Astrocyte of the spinal cord (primary cell): ENCODE measurements at regions not wholly inside any gene's neighbourhood (a gene's known extent, or its start where the extent isn't known, plus 50 kb on each side); places are given as distances from the start of the nearest gene placed in this dataset.

Experiments
- DNase-seq: peaks from one replicate; pipeline ENCODE4 v3.0.0; 2011; ENCODE audit warnings: low read depth, low spot score
- H3K4me3 ChIP-seq: 2 replicates; pipeline ENCODE4 v1.5.1; 2011; ENCODE audit warnings: low read depth, mild to moderate bottlenecking, low read length, moderate library complexity
- in situ Hi-C: cut with HindIII; loops from 2 replicates; pipeline ENCODE4 v1.10.0; 2017; ENCODE audit warnings: low sequenced_read_pairs
- TF ChIP-seq, protein P1 (sequence below): IDR thresholded peaks from 2 replicates; pipeline ENCODE4 v1.5.1; 2012; ENCODE audit warnings: low read depth, mild to moderate bottlenecking, low read length, inconsistent platforms

DNA sequence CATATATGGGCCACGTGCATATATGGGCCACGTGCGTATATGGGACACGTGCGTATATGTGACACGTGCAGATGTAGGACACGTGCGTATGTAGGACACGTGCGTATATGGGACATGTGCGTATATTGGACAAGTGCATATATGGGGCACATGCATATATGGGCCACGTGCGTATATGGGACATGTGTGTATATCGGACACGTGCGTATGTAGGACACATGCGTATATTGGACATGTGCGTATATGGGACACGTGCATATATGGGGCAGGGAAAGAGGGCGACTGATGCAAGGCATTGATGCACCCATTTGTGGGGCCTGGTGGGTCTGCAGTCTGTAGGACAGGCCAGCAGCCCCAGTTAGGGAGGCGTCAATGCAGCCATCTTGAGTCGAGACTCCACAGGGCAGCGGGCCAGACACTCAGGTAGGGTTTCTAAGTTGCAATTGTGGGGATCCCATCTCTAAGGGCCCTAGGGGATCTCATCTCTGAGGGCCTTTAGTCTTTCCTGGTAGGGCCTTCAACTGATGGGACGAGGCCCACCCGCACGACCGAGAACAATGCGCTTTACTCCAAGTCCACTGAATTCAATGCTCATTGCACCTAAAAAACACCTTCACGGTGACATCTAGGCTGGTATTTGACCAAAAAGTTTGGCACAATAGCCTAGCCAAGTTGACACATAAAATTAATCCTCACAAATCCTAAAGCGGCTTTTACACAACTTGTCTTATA is 92.3 kb upstream of the ZNF516 start:
- no peak for DNase-seq
- TF ChIP-seq, protein P1, sequence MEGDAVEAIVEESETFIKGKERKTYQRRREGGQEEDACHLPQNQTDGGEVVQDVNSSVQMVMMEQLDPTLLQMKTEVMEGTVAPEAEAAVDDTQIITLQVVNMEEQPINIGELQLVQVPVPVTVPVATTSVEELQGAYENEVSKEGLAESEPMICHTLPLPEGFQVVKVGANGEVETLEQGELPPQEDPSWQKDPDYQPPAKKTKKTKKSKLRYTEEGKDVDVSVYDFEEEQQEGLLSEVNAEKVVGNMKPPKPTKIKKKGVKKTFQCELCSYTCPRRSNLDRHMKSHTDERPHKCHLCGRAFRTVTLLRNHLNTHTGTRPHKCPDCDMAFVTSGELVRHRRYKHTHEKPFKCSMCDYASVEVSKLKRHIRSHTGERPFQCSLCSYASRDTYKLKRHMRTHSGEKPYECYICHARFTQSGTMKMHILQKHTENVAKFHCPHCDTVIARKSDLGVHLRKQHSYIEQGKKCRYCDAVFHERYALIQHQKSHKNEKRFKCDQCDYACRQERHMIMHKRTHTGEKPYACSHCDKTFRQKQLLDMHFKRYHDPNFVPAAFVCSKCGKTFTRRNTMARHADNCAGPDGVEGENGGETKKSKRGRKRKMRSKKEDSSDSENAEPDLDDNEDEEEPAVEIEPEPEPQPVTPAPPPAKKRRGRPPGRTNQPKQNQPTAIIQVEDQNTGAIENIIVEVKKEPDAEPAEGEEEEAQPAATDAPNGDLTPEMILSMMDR = no peak
- H3K4me3 ChIP-seq = no peak overlapping the region
- in situ Hi-C loops = no loop called here

DNA sequence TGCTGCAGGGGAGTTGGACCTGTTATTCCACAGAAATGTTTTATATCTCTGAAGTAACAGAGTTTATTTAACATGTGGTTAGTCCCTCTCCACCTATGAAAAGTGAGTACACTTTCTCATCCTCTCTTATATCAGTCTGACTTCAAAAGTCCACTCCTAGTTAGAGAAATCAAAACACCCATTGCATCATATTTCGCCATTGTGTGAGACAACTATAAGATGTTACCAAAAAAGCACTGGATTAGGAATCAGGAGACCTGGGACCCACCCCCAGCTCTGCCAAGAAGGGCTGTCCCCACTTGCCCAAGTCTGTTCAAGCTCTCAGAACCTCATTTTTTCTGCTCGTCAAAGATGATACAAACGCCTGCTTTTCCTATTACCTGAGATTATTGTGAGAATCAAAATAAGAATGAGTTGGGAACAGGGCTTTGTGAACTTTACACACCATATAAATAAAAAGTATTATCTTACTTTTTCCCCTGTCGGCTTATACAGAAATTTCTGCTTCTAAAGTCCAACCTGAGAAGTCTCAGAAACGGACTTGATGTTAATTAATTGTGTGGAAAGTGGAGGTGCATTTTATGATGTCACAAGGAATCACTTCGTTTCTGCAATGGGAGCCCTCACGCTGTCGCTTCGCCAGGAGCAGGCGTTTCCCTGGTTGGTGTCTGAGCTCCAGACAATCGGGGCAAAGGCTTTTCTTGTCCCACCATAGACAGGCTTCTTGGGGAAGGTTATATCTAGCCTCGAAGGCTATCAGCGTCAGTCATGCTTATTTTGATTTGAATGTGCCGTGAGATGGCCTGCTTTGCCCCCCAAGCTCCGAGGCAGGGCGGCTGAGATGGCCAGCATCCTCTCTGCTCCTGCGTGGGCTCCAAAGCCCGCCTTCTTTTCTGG is 89.6 kb upstream of the ZNF516 start:
- TF ChIP-seq, protein P1 = no peak
- no peak for DNase-seq
- in situ Hi-C loops = no loop called here
- H3K4me3 ChIP-seq = no peak overlapping the region

DNA sequence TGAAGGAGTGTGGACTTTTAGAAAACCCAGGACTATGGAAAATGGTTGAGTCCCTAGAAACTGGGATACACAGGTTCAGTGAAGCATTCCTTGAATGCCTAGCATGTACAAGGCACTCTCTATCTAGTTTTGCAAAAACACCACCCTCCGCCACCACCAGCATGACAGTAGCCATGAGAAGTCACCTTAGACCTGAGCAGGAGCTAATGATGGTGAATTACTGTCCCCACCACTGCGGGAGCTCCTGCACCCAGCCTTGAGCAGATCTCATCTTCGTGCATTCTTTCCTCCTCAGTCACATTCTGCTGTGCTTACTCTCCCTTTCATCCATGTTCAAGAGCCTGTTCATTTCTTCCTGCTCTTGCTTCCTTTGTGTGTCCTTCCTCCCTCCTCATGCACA is 86.2 kb upstream of the ZNF516 start:
- in situ Hi-C loops = no loop called here

DNA sequence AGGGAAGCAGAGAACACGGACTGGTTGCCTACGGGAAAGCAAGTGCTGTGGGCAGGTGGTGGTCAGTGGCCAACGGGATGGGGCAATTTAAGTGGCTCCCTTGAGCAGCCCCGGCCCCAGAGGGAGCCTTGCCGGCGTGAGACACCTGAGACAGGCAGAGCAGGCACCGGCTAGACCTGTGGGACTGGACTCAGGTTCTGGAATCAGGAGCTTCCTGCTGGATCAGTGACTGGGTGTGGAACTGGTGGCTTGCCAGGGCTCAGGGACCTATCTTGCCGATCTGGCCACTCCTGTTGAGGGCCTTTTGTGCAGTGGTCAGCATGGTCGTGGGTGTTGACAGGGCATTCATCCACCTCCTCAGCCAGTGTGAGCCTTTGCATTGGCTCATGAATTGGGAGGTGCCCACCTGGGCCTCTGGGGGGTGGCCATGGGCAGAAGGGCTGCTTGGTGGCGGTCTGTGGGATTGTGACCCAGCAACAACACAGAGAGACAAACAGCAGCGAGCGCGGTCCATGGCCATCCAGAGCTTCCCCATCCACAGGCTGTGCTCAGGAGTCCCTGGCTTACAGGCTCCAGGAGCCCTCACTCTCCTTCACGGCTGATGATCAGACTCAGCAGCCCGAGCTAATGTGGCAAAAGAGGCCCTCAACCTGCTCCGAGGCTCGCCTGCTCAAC is 85.4 kb upstream of the ZNF516 start:
- in situ Hi-C loops = no loop called here

More for the DNA sequence above, 86.2 kb upstream of the ZNF516 start:
- H3K4me3 ChIP-seq = no peak overlapping the region
- DNase-seq = no peak
- TF ChIP-seq, protein P1 = no peak

DNA sequence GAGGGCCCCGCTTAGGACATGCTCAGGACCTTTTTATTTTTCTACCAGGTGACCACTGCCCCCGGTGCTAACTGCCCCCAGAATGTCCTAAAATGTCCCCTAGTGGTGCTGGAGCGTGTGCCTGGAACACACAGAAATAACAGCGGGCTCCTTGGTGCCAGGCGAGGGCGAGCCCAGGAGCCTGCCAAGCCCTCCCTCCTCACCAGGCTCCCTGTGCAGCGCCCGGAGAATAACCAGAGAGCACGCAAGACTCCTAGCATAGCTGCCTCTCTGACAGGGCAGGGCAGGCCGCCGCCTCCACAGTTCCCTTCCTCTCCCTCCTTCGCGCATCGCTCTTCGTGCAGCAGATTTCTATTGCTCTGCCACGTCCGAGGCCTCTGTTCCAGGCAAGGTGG is 84.3 kb upstream of the ZNF516 start:
- DNase-seq = no peak
- TF ChIP-seq, protein P1 = no peak
- in situ Hi-C loops = no loop called here
- H3K4me3 ChIP-seq = no peak overlapping the region

More for the DNA sequence above, 85.4 kb upstream of the ZNF516 start:
- H3K4me3 ChIP-seq = no peak overlapping the region
- TF ChIP-seq, protein P1 = no peak
- no peak for DNase-seq

DNA sequence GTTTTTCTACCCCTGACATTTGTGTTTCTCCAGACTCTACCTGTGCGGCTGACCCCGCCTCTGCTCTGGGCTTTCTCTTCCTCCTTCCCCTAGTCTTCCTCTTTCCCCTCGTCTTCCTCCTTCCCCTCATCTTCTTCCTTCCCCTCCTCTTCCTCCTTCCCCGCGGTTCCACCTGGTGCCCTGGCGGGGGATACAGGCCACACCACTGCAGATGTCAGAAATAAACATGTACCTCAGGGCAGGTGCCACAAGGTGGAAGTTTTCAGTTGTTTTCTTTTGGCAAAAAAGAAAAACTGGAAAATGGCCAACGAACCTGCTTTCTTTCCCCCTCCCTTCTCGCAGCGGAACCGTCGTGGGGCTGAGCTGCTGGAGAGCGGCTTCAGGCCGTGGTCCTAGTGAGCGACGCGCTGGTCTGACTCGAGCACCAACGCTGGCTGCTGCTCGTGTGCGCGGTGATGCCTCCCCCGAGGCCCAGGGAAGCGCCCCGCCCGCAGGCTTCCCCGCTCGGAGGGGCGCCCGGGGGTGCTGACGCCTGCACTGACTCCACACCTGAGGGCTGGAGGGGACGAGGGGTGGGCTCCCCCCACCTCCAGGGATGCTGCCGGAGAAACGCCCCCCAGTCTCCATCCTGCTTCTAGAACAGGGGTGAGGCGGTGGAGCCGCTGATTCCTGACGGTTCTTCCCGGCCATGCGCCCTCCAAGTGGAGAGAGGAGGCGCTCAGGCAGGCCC is 83.7 kb upstream of the ZNF516 start:
- TF ChIP-seq, protein P1 = no peak
- no peak overlapping the region for H3K4me3 ChIP-seq
- no peak for DNase-seq
- in situ Hi-C loops = no loop called here
